PC-9 (cell line): ENCODE measurements at regions not wholly inside any gene's neighbourhood (a gene's known extent, or its start where the extent isn't known, plus 50 kb on each side); places are given as distances from the start of the nearest gene placed in this dataset.

Source experiments
- BruUV-seq: library from RNA; stranded (reverse); fragments of 400-500 nt; replicated peaks from 2 replicates; lab custom pipeline; 2021; lab: Mats Ljungman, UMichigan
- CTCF ChIA-PET: fragments of 300-600 bp; sonication (Branson Sonifier 250); formaldehyde crosslinking; loops from one replicate; lab custom pipeline; 2022; ENCODE audit warnings: antibody characterized with exemption; lab: Charles Lee
- POLR2A ChIA-PET: fragments of 300-600 bp; sonication (Branson Sonifier 250); formaldehyde crosslinking; loops from one replicate; lab custom pipeline; 2022; ENCODE audit warnings: antibody characterized with exemption; ENCODE audit not compliant: unreplicated experiment; lab: Charles Lee
- DNase-seq, 2 experiments: peaks; one replicate each; pipeline versions ENCODE4 v3.0.0 to v3.0.0-alpha.2; 2015 to 2022; ENCODE audit warnings: mixed read lengths in 1 of 2
- H2AFZ ChIP-seq: fragments of 200-600 bp; sonication (generic); 2 replicates; pipeline ENCODE4 v1.8.1; 2017; ENCODE audit warnings: antibody characterized with exemption
- H3F3A ChIP-seq: fragments of 200-600 bp; sonication (generic); 2 replicates; pipeline ENCODE4 v1.8.1; 2017; ENCODE audit warnings: antibody characterized with exemption, mild to moderate bottlenecking, low read depth; ENCODE audit not compliant: insufficient read depth
- H3K27ac ChIP-seq: fragments of 200-600 bp; sonication (generic); 2 replicates; pipeline ENCODE4 v1.6.1; 2016; ENCODE audit warnings: mixed run types
- H3K27me3 ChIP-seq: fragments of 200-600 bp; sonication (generic); 2 replicates; pipeline ENCODE4 v1.6.1; 2016; ENCODE audit warnings: low read depth, mixed run types; ENCODE audit not compliant: insufficient read depth
- H3K36me3 ChIP-seq: fragments of 200-600 bp; sonication (generic); 2 replicates; pipeline ENCODE4 v1.6.1; 2016; ENCODE audit warnings: low read depth, mixed run types
- H3K4me1 ChIP-seq: fragments of 200-600 bp; sonication (generic); replicated peaks from 2 replicates; pipeline ENCODE4 v1.6.1; 2016; ENCODE audit warnings: mixed run types; ENCODE audit not compliant: insufficient read depth
- H3K4me2 ChIP-seq: fragments of 200-600 bp; sonication (generic); 2 replicates; pipeline ENCODE4 v1.6.1; 2017; ENCODE audit warnings: mixed run types
- H3K4me3 ChIP-seq: fragments of 200-600 bp; sonication (generic); 2 replicates; pipeline ENCODE4 v1.6.1; 2016; ENCODE audit warnings: mixed run types
- H3K79me2 ChIP-seq: fragments of 200-600 bp; sonication (generic); 2 replicates; pipeline ENCODE4 v1.6.1; 2017; ENCODE audit warnings: low read depth, mixed run types
- H3K9me2 ChIP-seq: fragments of 200-600 bp; sonication (generic); 2 replicates; pipeline ENCODE4 v1.8.1; 2017; ENCODE audit warnings: mild to moderate bottlenecking; ENCODE audit not compliant: insufficient read depth
- H3K9me3 ChIP-seq: fragments of 200-600 bp; sonication (generic); 2 replicates; pipeline ENCODE4 v1.8.1; 2016; ENCODE audit warnings: low read depth; ENCODE audit not compliant: insufficient read depth
- H4K20me1 ChIP-seq: fragments of 200-600 bp; sonication (generic); 2 replicates; pipeline ENCODE4 v1.8.1; 2017; ENCODE audit not compliant: insufficient read depth
- CTCF ChIP-seq: fragments of 200-600 bp; sonication (generic); conservative IDR thresholded peaks from 2 replicates; pipeline ENCODE4 v1.6.1; 2017; ENCODE audit warnings: mixed run types, antibody characterized with exemption, mild to moderate bottlenecking, moderate library complexity
- EZH2 ChIP-seq: fragments of 200-600 bp; sonication (generic); IDR thresholded peaks from 2 replicates; pipeline ENCODE4 v1.8.0; 2017; ENCODE audit warnings: antibody characterized with exemption, low read depth
- intact Hi-C: fragments of 100-400 bp; cut with micrococcal nuclease; formaldehyde crosslinking; loops from one replicate; pipeline ENCODE4 v1.10.0; 2022; ENCODE audit not compliant: unreplicated experiment

GRCh38 chr15:61623746-61624145 lies 394.6 kb upstream of the RORA start:
- TF ChIP-seq CTCF: no peak
- TF ChIP-seq EZH2: no peak
- Histone ChIP-seq H3K27me3 (peaks cover 27% of the 10 kb centered on the region), H3K79me2 (no peaks in the 10 kb centered on the region), H3K27ac (no peak overlapping the region), H3K4me3 (no peak overlapping the region), H3K4me2 (no peak overlapping the region), H3F3A (no peaks in the 10 kb centered on the region), H4K20me1 (no peaks in the 10 kb centered on the region), H3K9me3 (no peaks in the 10 kb centered on the region), H3K9me2 (no peaks in the 10 kb centered on the region), H3K36me3 (no peaks in the 10 kb centered on the region), H3K4me1 (no peaks in the 10 kb centered on the region), H2AFZ (no peak overlapping the region)
- POLR2A ChIA-PET: no interaction called here
- no peak for DNase-seq
- intact Hi-C loops: loop anchor here (5.0 kb wide), 1 partner anchor 1036 kb away; no protein-coding TSS in a partner anchor
- BruUV-seq: no TSS peak
- CTCF ChIA-PET: no interaction called here

GRCh38 chr15:61621865-61622264 lies 392.8 kb upstream of the RORA start:
- no peaks in the 10 kb centered on the region for H3K9me2 ChIP-seq
- intact Hi-C loops: loop anchor here (5.0 kb wide), 1 partner anchor 1035 kb away; no protein-coding TSS in a partner anchor
- no peak overlapping the region for H3K4me3 ChIP-seq
- no peak for TF ChIP-seq CTCF
- TF ChIP-seq EZH2: no peak
- no peak for DNase-seq
- no peaks in the 10 kb centered on the region for H3K36me3 ChIP-seq
- H3K4me2 ChIP-seq: no peak overlapping the region
- POLR2A ChIA-PET: no interaction called here
- BruUV-seq: no TSS peak
- no peak overlapping the region for H2AFZ ChIP-seq
- no peaks in the 10 kb centered on the region for H3F3A ChIP-seq
- no peaks in the 10 kb centered on the region for H3K79me2 ChIP-seq
- H3K27me3 ChIP-seq: peaks cover 27% of the 10 kb centered on the region
- no peak overlapping the region for H3K27ac ChIP-seq
- no peaks in the 10 kb centered on the region for H4K20me1 ChIP-seq
- H3K4me1 ChIP-seq: no peaks in the 10 kb centered on the region
- H3K9me3 ChIP-seq: no peaks in the 10 kb centered on the region
- CTCF ChIA-PET: no interaction called here

GRCh38 chr15:61621146-61621545 lies 392.0 kb upstream of the RORA start:
- no peak overlapping the region for H3K27ac ChIP-seq

More at GRCh38 chr15:61621146-61621545, 392.0 kb upstream of the RORA start:
- Histone ChIP-seq H3K79me2 (no peaks in the 10 kb centered on the region), H3K9me2 (no peaks in the 10 kb centered on the region), H3K4me2 (no peak overlapping the region), H4K20me1 (no peaks in the 10 kb centered on the region), H3K36me3 (no peaks in the 10 kb centered on the region), H3K27me3 (peaks cover 27% of the 10 kb centered on the region), H3F3A (no peaks in the 10 kb centered on the region), H3K4me3 (no peak overlapping the region), H2AFZ (no peak overlapping the region), H3K9me3 (no peaks in the 10 kb centered on the region), H3K4me1 (no peaks in the 10 kb centered on the region)
- no TSS peak for BruUV-seq
- intact Hi-C loops: loop anchor here (5.0 kb wide), 1 partner anchor 1034 kb away; no protein-coding TSS in a partner anchor
- ChIA-PET POLR2A (no interaction called here), CTCF (no interaction called here)
- TF ChIP-seq EZH2 (no peak), CTCF (peak; percentile 44)
- peak in 1 of 2 experiments; percentile 3 for DNase-seq
